ENCODE measurements at regions not wholly inside any gene's neighbourhood (a gene's known extent, or its start where the extent isn't known, plus 50 kb on each side); places are given as distances from the start of the nearest gene placed in this dataset.
"Not testable (repeated sequence)": the region's sequence is repeated elsewhere in the genome, so short reads cannot be mapped to it uniquely, and the experiment has no call there.

- H3K4me1 ChIP-seq = peaks cover 0 to 30% (median 15%) of the 10 kb centered on the region in 4 donors
- intact Hi-C loops (cut with DNase I) = no loop called here
- peak; percentile 66 for DNase-seq (ENCODE audit: extremely low spot score)
- H3K27ac ChIP-seq (replicated peaks in 1 of 4) = no peak overlapping the region
- 82% methylated on average over 1 of the region's 1 CpG for WGBS
- H3K36me3 ChIP-seq = no peaks in the 10 kb centered on the region
- TF ChIP-seq CTCF (IDR thresholded peaks at IDR 0.05) (no peak), EP300 (IDR thresholded peaks at IDR 0.05) (no peak), POLR2AphosphoS5 (IDR thresholded peaks at IDR 0.05) (no peak), POLR2A (IDR thresholded peaks at IDR 0.05; ENCODE audit: low read depth) (no peak)
- H3K4me3 ChIP-seq = no peak overlapping the region
- H3K27me3 ChIP-seq = no peaks in the 10 kb centered on the region
- peaks cover 0 to 3% (median 0%) of the 10 kb centered on the region in 4 donors for H3K9me3 ChIP-seq
These were observed 65.7 kb upstream of the HABP2 start for GRCh38 chr10:113487154-113487553.

- no peaks in the 10 kb centered on the region for H3K36me3 ChIP-seq
- no peaks in the 10 kb centered on the region for H3K27me3 ChIP-seq
- H3K4me1 ChIP-seq = peaks cover 5 to 40% (median 24%) of the 10 kb centered on the region in 4 donors
- intact Hi-C loops (cut with DNase I) = no loop called here
- H3K9me3 ChIP-seq = no peaks in the 10 kb centered on the region
- no peak overlapping the region for H3K27ac ChIP-seq (replicated peaks in 1 of 4)
- H3K4me3 ChIP-seq = no peak overlapping the region
- TF ChIP-seq POLR2AphosphoS5 (IDR thresholded peaks at IDR 0.05) (no peak), CTCF (IDR thresholded peaks at IDR 0.05) (no peak), EP300 (IDR thresholded peaks at IDR 0.05) (no peak), POLR2A (IDR thresholded peaks at IDR 0.05; ENCODE audit: low read depth) (no peak)
- DNase-seq (ENCODE audit: extremely low spot score) = no peak
These were observed 64.7 kb upstream of the HABP2 start for GRCh38 chr10:113488186-113488585.

GRCh38 chr10:113489522-113489921 lies 63.3 kb upstream of the HABP2 start:
- H3K9me3 ChIP-seq; intact Hi-C loops (cut with DNase I); H3K27ac ChIP-seq (replicated peaks in 1 of 4); H3K36me3 ChIP-seq; H3K4me3 ChIP-seq; DNase-seq (ENCODE audit: extremely low spot score); H3K27me3 ChIP-seq: not testable (repeated sequence)
- WGBS = 75% methylated on average over 2 of the region's 2 CpGs
- H3K4me1 ChIP-seq = peaks cover 5 to 53% (median 28%) of the 10 kb centered on the region in 4 donors

- no peak for TF ChIP-seq POLR2A (IDR thresholded peaks at IDR 0.05; ENCODE audit: low read depth)
- no peak for TF ChIP-seq CTCF (IDR thresholded peaks at IDR 0.05)
- peak in 1 of 2 donors; percentile 34 for TF ChIP-seq POLR2AphosphoS5 (IDR thresholded peaks at IDR 0.05)
- Histone ChIP-seq H3K4me1 (peaks cover 5 to 62% (median 43%) of the 10 kb centered on the region in 4 donors), H3K36me3 (no peaks in the 10 kb centered on the region), H3K27ac (replicated peaks in 1 of 4) (peak overlapping the region; percentile 26 to 70 (median 43)), H3K4me3 (peak overlapping the region in 3 of 4 donors; percentile 26 to 49 (median 35)), H3K27me3 (no peaks in the 10 kb centered on the region), H3K9me3 (no peaks in the 10 kb centered on the region)
- DNase-seq (ENCODE audit: extremely low spot score) = no peak
- intact Hi-C loops (cut with DNase I) = no loop called here
- WGBS = 16% methylated on average over 3 of the region's 3 CpGs
These were observed 60.8 kb upstream of the HABP2 start for GRCh38 chr10:113491967-113492565.

- Histone ChIP-seq H3K36me3 (no peaks in the 10 kb centered on the region), H3K27me3 (no peaks in the 10 kb centered on the region), H3K4me1 (peaks cover 5 to 66% (median 43%) of the 10 kb centered on the region in 4 donors), H3K27ac (replicated peaks in 1 of 4) (peak overlapping the region in 3 of 4 donors; percentile 38 to 70 (median 48)), H3K9me3 (no peaks in the 10 kb centered on the region), H3K4me3 (no peak overlapping the region)
- TF ChIP-seq EP300 (IDR thresholded peaks at IDR 0.05) = no peak
- TF ChIP-seq POLR2A (IDR thresholded peaks at IDR 0.05; ENCODE audit: low read depth) = no peak
- TF ChIP-seq CTCF (IDR thresholded peaks at IDR 0.05) = no peak
- TF ChIP-seq POLR2AphosphoS5 (IDR thresholded peaks at IDR 0.05) = no peak
- 79% methylated on average over 4 of the region's 4 CpGs for whole genome bisulfite sequencing
- intact Hi-C loops (cut with DNase I) = no loop called here
- no peak for DNase-seq (ENCODE audit: extremely low spot score)
These were observed 59.7 kb upstream of the HABP2 start for GRCh38 chr10:113493195-113493594.

Measured in esophagus muscularis mucosa (tissue), 4 donors.